ENCODE measurements at regions not wholly inside any gene's neighbourhood (a gene's known extent, or its start where the extent isn't known, plus 50 kb on each side); places are given as distances from the start of the nearest gene placed in this dataset.

- Histone ChIP-seq H3K79me1 (ENCODE audit: insufficient read depth, low read depth, low read length, poor library complexity, severe bottlenecking) (no peaks in the 10 kb centered on the region), H3K9ac (ENCODE audit: extremely low read depth, insufficient read length, low read length) (no peak overlapping the region), H3K79me2 (ENCODE audit: insufficient read depth, low read length) (no peaks in the 10 kb centered on the region), H3K9me3 (ENCODE audit: control insufficient read depth, low read depth, low read length) (no peaks in the 10 kb centered on the region), H4K91ac (ENCODE audit: insufficient read length, low read depth, low read length) (no peak overlapping the region), H2BK5ac (ENCODE audit: insufficient read length, low read length) (no peak overlapping the region), H2BK120ac (ENCODE audit: low read depth, low read length, poor library complexity, severe bottlenecking) (no peak overlapping the region), H3K56ac (ENCODE audit: insufficient read length, low read depth, low read length) (no peak overlapping the region), H4K8ac (replicated peaks; ENCODE audit: insufficient read length, low read depth, low read length) (no peak overlapping the region), H3K14ac (ENCODE audit: insufficient read depth, low read length) (no peak overlapping the region), H3K4me1 (ENCODE audit: insufficient read depth, low read length) (no peaks in the 10 kb centered on the region), H2BK12ac (ENCODE audit: insufficient read length, low read depth, low read length) (no peak overlapping the region), H3K23me2 (ENCODE audit: insufficient read length, low read depth, low read length, poor library complexity, severe bottlenecking) (no peaks in the 10 kb centered on the region), H2AK5ac (ENCODE audit: insufficient read length, low read length) (no peak overlapping the region), H3K4me2 (ENCODE audit: insufficient read depth, insufficient read length, low read length) (no peak overlapping the region), H3T11ph (ENCODE audit: low read length) (no peak overlapping the region), H2AFZ (ENCODE audit: low read length) (no peak overlapping the region), H4K20me1 (ENCODE audit: control insufficient read depth, insufficient read depth, insufficient read length) (no peaks in the 10 kb centered on the region), H3K23ac (ENCODE audit: insufficient read length, low read depth, low read length) (no peak overlapping the region), H2BK20ac (ENCODE audit: low read depth, low read length, poor library complexity, severe bottlenecking) (no peak overlapping the region), H3K4ac (ENCODE audit: low read depth, low read length) (no peak overlapping the region), H2BK15ac (ENCODE audit: low read depth, low read length) (no peak overlapping the region), H3K27ac (ENCODE audit: insufficient read length, low read depth, low read length) (no peak overlapping the region), H4K5ac (ENCODE audit: insufficient read length, low read depth, low read length) (no peak overlapping the region), H3K18ac (ENCODE audit: insufficient read length, low read depth, low read length) (no peak overlapping the region), H3K27me3 (ENCODE audit: insufficient read depth, low read length) (no peaks in the 10 kb centered on the region)
- Mint-ChIP-seq H3K36me3 (ENCODE audit: insufficient read depth in 1 of 3, low read depth in 3 of 3) (peaks cover 0 to 6% (median 4%) of the 10 kb centered on the region in 3 experiments; a peak in 2 of 7 replicates), H3K27ac (no peak overlapping the region), H3K4me1 (peaks cover 0 to 3% of the 10 kb centered on the region in 2 experiments; a peak in 2 of 4 replicates), H3K4me3 (no peak overlapping the region), H3K9me3 (no peaks in the 10 kb centered on the region), H3K27me3 (ENCODE audit: low read depth) (no peaks in the 10 kb centered on the region)
- no peak for TF ChIP-seq CTCF (conservative IDR thresholded peaks at IDR 0.05)
- DNase-seq: no peak
- no CpG with 5 or more reads among the region's 7 CpGs for WGBS (ENCODE audit: extremely low coverage, insufficient read length, low lambda C conversion rate)
Observed at GRCh38 chr17:20927308-20927977, 115.4 kb downstream of the USP22 start.

Measured in H9 (cell line).